GM19455 (cell line): ENCODE measurements at regions not wholly inside any gene's neighbourhood (a gene's known extent, or its start where the extent isn't known, plus 50 kb on each side); places are given as distances from the start of the nearest gene placed in this dataset.

Experiments
- ATAC-seq: cut with Tn5 transposase; IDR thresholded peaks from one replicate; pipeline ENCODE4 v1.9.1; 2021; ENCODE audit not compliant: unreplicated experiment

GRCh38 chr2:147712051-147712450 lies 132.8 kb upstream of the ACVR2A start:
- ATAC-seq: no peak

- ATAC-seq: no peak
Measured at GRCh38 chr2:147711031-147711430, 133.8 kb upstream of the ACVR2A start.

- ATAC-seq: no peak
Measured at GRCh38 chr2:147709655-147710054, 135.2 kb upstream of the ACVR2A start.

GRCh38 chr2:147703171-147703570 lies 141.7 kb upstream of the ACVR2A start:
- no peak for ATAC-seq

- ATAC-seq: no peak
Measured at GRCh38 chr2:147698166-147698565, 146.7 kb upstream of the ACVR2A start.

GRCh38 chr2:147696426-147696825 lies 148.4 kb upstream of the ACVR2A start:
- ATAC-seq: no peak

GRCh38 chr2:147689220-147689909 lies 155.5 kb upstream of the ACVR2A start:
- ATAC-seq: peak; percentile 100

GRCh38 chr2:147688242-147688641 lies 156.6 kb upstream of the ACVR2A start:
- ATAC-seq: no peak

- no peak for ATAC-seq
Measured at GRCh38 chr2:147686365-147686764, 158.5 kb upstream of the ACVR2A start.

GRCh38 chr2:147684903-147685302 lies 159.9 kb upstream of the ACVR2A start:
- no peak for ATAC-seq

- no peak for ATAC-seq
Measured at GRCh38 chr2:147683380-147683779, 161.4 kb upstream of the ACVR2A start.

- ATAC-seq: no peak
Measured at GRCh38 chr2:147681093-147681492, 163.7 kb upstream of the ACVR2A start.

GRCh38 chr2:147679955-147680531 lies 164.8 kb upstream of the ACVR2A start:
- ATAC-seq: no peak

GRCh38 chr2:147679191-147679954 lies 165.5 kb upstream of the ACVR2A start:
- ATAC-seq: no peak

- no peak for ATAC-seq
Measured at GRCh38 chr2:147665105-147665504, 179.7 kb upstream of the ACVR2A start.

- peak; percentile 36 for ATAC-seq
Measured at GRCh38 chr2:147663962-147664361, 180.9 kb upstream of the ACVR2A start.

GRCh38 chr2:147663153-147663961 lies 181.5 kb upstream of the ACVR2A start:
- peak; percentile 86 for ATAC-seq

GRCh38 chr2:147662221-147662620 lies 182.6 kb upstream of the ACVR2A start:
- ATAC-seq: no peak

GRCh38 chr2:147660680-147661079 lies 184.1 kb upstream of the ACVR2A start:
- ATAC-seq: no peak

- no peak for ATAC-seq
Measured at GRCh38 chr2:147659051-147659450, 185.8 kb upstream of the ACVR2A start.
